ENCODE measurements at regions not wholly inside any gene's neighbourhood (a gene's known extent, or its start where the extent isn't known, plus 50 kb on each side); places are given as distances from the start of the nearest gene placed in this dataset.

- DNase-seq (ENCODE audit: low spot score in 2 of 2), result no peak
- Mint-ChIP-seq H3K9me3 (no peaks in the 10 kb centered on the region), H3K27me3 (peaks cover 38% of the 10 kb centered on the region), H3K36me3 (ENCODE audit: insufficient read depth) (no peaks in the 10 kb centered on the region), H3K27ac (ENCODE audit: low read depth) (no peak overlapping the region), H3K4me3 (no peak overlapping the region), H3K4me1 (no peaks in the 10 kb centered on the region)
- no peak for ATAC-seq (replicated peaks; ENCODE audit: extremely low read depth, poor library complexity, severe bottlenecking)
These were observed 137.1 kb downstream of the C16orf95 start for GRCh38 chr16:87180069-87180468.

GRCh38 chr16:87182759-87183158 lies 134.4 kb downstream of the C16orf95 start:
- Mint-ChIP-seq H3K36me3 (ENCODE audit: insufficient read depth) (no peaks in the 10 kb centered on the region), H3K4me3 (no peak overlapping the region), H3K4me1 (no peaks in the 10 kb centered on the region), H3K27ac (ENCODE audit: low read depth) (no peak overlapping the region), H3K27me3 (peaks cover 20% of the 10 kb centered on the region), H3K9me3 (peaks cover 10% of the 10 kb centered on the region)
- no peak for ATAC-seq (replicated peaks; ENCODE audit: extremely low read depth, poor library complexity, severe bottlenecking)
- no peak for DNase-seq (ENCODE audit: low spot score in 2 of 2)

- H3K36me3 Mint-ChIP-seq (ENCODE audit: insufficient read depth), result no peaks in the 10 kb centered on the region
- H3K4me1 Mint-ChIP-seq, result no peaks in the 10 kb centered on the region
These were observed 133.5 kb downstream of the C16orf95 start for GRCh38 chr16:87183647-87184046.

GRCh38 chr16:87185308-87185707 lies 131.9 kb downstream of the C16orf95 start:
- H3K4me1 Mint-ChIP-seq, result no peaks in the 10 kb centered on the region
- no peaks in the 10 kb centered on the region for H3K36me3 Mint-ChIP-seq (ENCODE audit: insufficient read depth)
- H3K27me3 Mint-ChIP-seq, result peaks cover 3% of the 10 kb centered on the region
- no peak overlapping the region for H3K27ac Mint-ChIP-seq (ENCODE audit: low read depth)
- peaks cover 14% of the 10 kb centered on the region for H3K9me3 Mint-ChIP-seq
- ATAC-seq (replicated peaks; ENCODE audit: extremely low read depth, poor library complexity, severe bottlenecking) (no peak), DNase-seq (ENCODE audit: low spot score in 2 of 2) (no peak)
- H3K4me3 Mint-ChIP-seq, result no peak overlapping the region

More at GRCh38 chr16:87183647-87184046, 133.5 kb downstream of the C16orf95 start:
- ATAC-seq (replicated peaks; ENCODE audit: extremely low read depth, poor library complexity, severe bottlenecking) (no peak), DNase-seq (ENCODE audit: low spot score in 2 of 2) (no peak)
- Mint-ChIP-seq H3K9me3 (peaks cover 14% of the 10 kb centered on the region), H3K4me3 (no peak overlapping the region), H3K27me3 (peaks cover 11% of the 10 kb centered on the region), H3K27ac (ENCODE audit: low read depth) (no peak overlapping the region)

- DNase-seq (ENCODE audit: low spot score in 2 of 2), result no peak
These were observed 131.2 kb downstream of the C16orf95 start for GRCh38 chr16:87185983-87186382.

GRCh38 chr16:87186446-87186845 lies 130.7 kb downstream of the C16orf95 start:
- Mint-ChIP-seq H3K27me3 (no peaks in the 10 kb centered on the region), H3K27ac (ENCODE audit: low read depth) (no peak overlapping the region), H3K36me3 (ENCODE audit: insufficient read depth) (no peaks in the 10 kb centered on the region), H3K4me1 (no peaks in the 10 kb centered on the region), H3K9me3 (peaks cover 14% of the 10 kb centered on the region), H3K4me3 (no peak overlapping the region)
- ATAC-seq (replicated peaks; ENCODE audit: extremely low read depth, poor library complexity, severe bottlenecking), result no peak
- no peak for DNase-seq (ENCODE audit: low spot score in 2 of 2)

More at GRCh38 chr16:87185983-87186382, 131.2 kb downstream of the C16orf95 start:
- H3K9me3 Mint-ChIP-seq, result peaks cover 14% of the 10 kb centered on the region
- H3K27ac Mint-ChIP-seq (ENCODE audit: low read depth), result no peak overlapping the region
- no peaks in the 10 kb centered on the region for H3K27me3 Mint-ChIP-seq
- ATAC-seq (replicated peaks; ENCODE audit: extremely low read depth, poor library complexity, severe bottlenecking), result no peak
- H3K4me1 Mint-ChIP-seq, result no peaks in the 10 kb centered on the region
- H3K36me3 Mint-ChIP-seq (ENCODE audit: insufficient read depth), result no peaks in the 10 kb centered on the region
- H3K4me3 Mint-ChIP-seq, result no peak overlapping the region

GRCh38 chr16:87186876-87187533 lies 130.2 kb downstream of the C16orf95 start:
- no peak for ATAC-seq (replicated peaks; ENCODE audit: extremely low read depth, poor library complexity, severe bottlenecking)

GRCh38 chr16:87188104-87188503 lies 129.1 kb downstream of the C16orf95 start:
- no peaks in the 10 kb centered on the region for H3K36me3 Mint-ChIP-seq (ENCODE audit: insufficient read depth)
- H3K27me3 Mint-ChIP-seq, result no peaks in the 10 kb centered on the region
- no peak overlapping the region for H3K27ac Mint-ChIP-seq (ENCODE audit: low read depth)
- H3K9me3 Mint-ChIP-seq, result peaks cover 14% of the 10 kb centered on the region
- DNase-seq (ENCODE audit: low spot score in 2 of 2) (no peak), ATAC-seq (replicated peaks; ENCODE audit: extremely low read depth, poor library complexity, severe bottlenecking) (no peak)
- no peaks in the 10 kb centered on the region for H3K4me1 Mint-ChIP-seq
- H3K4me3 Mint-ChIP-seq, result no peak overlapping the region

More at GRCh38 chr16:87186876-87187533, 130.2 kb downstream of the C16orf95 start:
- H3K9me3 Mint-ChIP-seq, result peaks cover 14% of the 10 kb centered on the region
- H3K27me3 Mint-ChIP-seq, result no peaks in the 10 kb centered on the region
- H3K4me1 Mint-ChIP-seq, result no peaks in the 10 kb centered on the region
- H3K36me3 Mint-ChIP-seq (ENCODE audit: insufficient read depth), result no peaks in the 10 kb centered on the region
- H3K27ac Mint-ChIP-seq (ENCODE audit: low read depth), result no peak overlapping the region
- no peak for DNase-seq (ENCODE audit: low spot score in 2 of 2)
- no peak overlapping the region for H3K4me3 Mint-ChIP-seq

- ATAC-seq (replicated peaks; ENCODE audit: extremely low read depth, poor library complexity, severe bottlenecking), result no peak
- Mint-ChIP-seq H3K9me3 (peaks cover 14% of the 10 kb centered on the region), H3K27me3 (no peaks in the 10 kb centered on the region), H3K36me3 (ENCODE audit: insufficient read depth) (no peaks in the 10 kb centered on the region), H3K27ac (ENCODE audit: low read depth) (no peak overlapping the region), H3K4me3 (no peak overlapping the region), H3K4me1 (no peaks in the 10 kb centered on the region)
- no peak for DNase-seq (ENCODE audit: low spot score in 2 of 2)
These were observed 127.8 kb downstream of the C16orf95 start for GRCh38 chr16:87189426-87189825.

- Mint-ChIP-seq H3K4me1 (no peaks in the 10 kb centered on the region), H3K9me3 (peaks cover 14% of the 10 kb centered on the region), H3K4me3 (no peak overlapping the region), H3K27me3 (no peaks in the 10 kb centered on the region), H3K36me3 (ENCODE audit: insufficient read depth) (no peaks in the 10 kb centered on the region), H3K27ac (ENCODE audit: low read depth) (no peak overlapping the region)
- ATAC-seq (replicated peaks; ENCODE audit: extremely low read depth, poor library complexity, severe bottlenecking) (no peak), DNase-seq (ENCODE audit: low spot score in 2 of 2) (no peak)
These were observed 126.6 kb downstream of the C16orf95 start for GRCh38 chr16:87190288-87191230.

GRCh38 chr16:87192452-87193073 lies 124.6 kb downstream of the C16orf95 start:
- H3K27me3 Mint-ChIP-seq, result peaks cover 10% of the 10 kb centered on the region
- ATAC-seq (replicated peaks; ENCODE audit: extremely low read depth, poor library complexity, severe bottlenecking), result no peak
- H3K4me1 Mint-ChIP-seq, result no peaks in the 10 kb centered on the region

GRCh38 chr16:87194172-87194571 lies 123.0 kb downstream of the C16orf95 start:
- Mint-ChIP-seq H3K4me1 (peaks cover under 1% of the 10 kb centered on the region), H3K27me3 (peaks cover 11% of the 10 kb centered on the region), H3K9me3 (no peaks in the 10 kb centered on the region), H3K4me3 (no peak overlapping the region), H3K27ac (ENCODE audit: low read depth) (no peak overlapping the region), H3K36me3 (ENCODE audit: insufficient read depth) (no peaks in the 10 kb centered on the region)
- DNase-seq (ENCODE audit: low spot score in 2 of 2) (no peak), ATAC-seq (replicated peaks; ENCODE audit: extremely low read depth, poor library complexity, severe bottlenecking) (no peak)

More at GRCh38 chr16:87192452-87193073, 124.6 kb downstream of the C16orf95 start:
- Mint-ChIP-seq H3K36me3 (ENCODE audit: insufficient read depth) (no peaks in the 10 kb centered on the region), H3K9me3 (peaks cover 6% of the 10 kb centered on the region), H3K27ac (ENCODE audit: low read depth) (no peak overlapping the region), H3K4me3 (no peak overlapping the region)
- DNase-seq (ENCODE audit: low spot score in 2 of 2), result no peak
